C4-2B (cell line): ENCODE measurements at regions not wholly inside any gene's neighbourhood (a gene's known extent, or its start where the extent isn't known, plus 50 kb on each side); places are given as distances from the start of the nearest gene placed in this dataset.

Experiments
- CTCF ChIP-seq: fragments of 450-650 bp; conservative IDR thresholded peaks from 2 replicates; pipeline ENCODE4 v1.5.1; 2017; ENCODE audit warnings: mild to moderate bottlenecking
- ZFX ChIP-seq: fragments of 450-650 bp; IDR thresholded peaks from 2 replicates; pipeline ENCODE4 v1.6.1; 2017

- TF ChIP-seq CTCF: no peak
- TF ChIP-seq ZFX: no peak
Observed at GRCh38 chr16:47887496-47887895, 268.3 kb downstream of the ABCC12 start.
